Mucosa of rectum (tissue), 2 donors: ENCODE measurements at regions not wholly inside any gene's neighbourhood (a gene's known extent, or its start where the extent isn't known, plus 50 kb on each side); places are given as distances from the start of the nearest gene placed in this dataset.

Experiments used
- H3K27ac ChIP-seq, 2 donors: one replicate each; pipeline ENCODE4 v1.7.0; 2013; ENCODE audit warnings: inconsistent platforms in 2 of 2, low read depth in 2 of 2, low read length in 2 of 2
- H3K27me3 ChIP-seq, 2 donors: one replicate each; pipeline ENCODE4 v1.7.0; 2013; ENCODE audit warnings: low read length in 2 of 2; ENCODE audit not compliant: control insufficient read depth in 2 of 2, insufficient read depth in 2 of 2
- H3K36me3 ChIP-seq, 2 donors: one replicate each; pipeline ENCODE4 v1.7.0; 2013; ENCODE audit warnings: low read length in 2 of 2; ENCODE audit not compliant: control insufficient read depth in 2 of 2, insufficient read depth in 2 of 2
- H3K4me1 ChIP-seq, 2 donors: one replicate each; pipeline ENCODE4 v1.7.0; 2013; ENCODE audit warnings: low read length in 2 of 2, mild to moderate bottlenecking in 1 of 2; ENCODE audit not compliant: control insufficient read depth in 2 of 2, insufficient read depth in 2 of 2
- H3K4me3 ChIP-seq, 2 donors: one replicate each; pipeline ENCODE4 v1.7.0; 2013; ENCODE audit warnings: low read length in 2 of 2
- H3K9ac ChIP-seq, 2 donors: one replicate each; pipeline ENCODE4 v1.7.0; 2013; ENCODE audit warnings: low read length in 2 of 2, low read depth in 1 of 2, mild to moderate bottlenecking in 1 of 2
- H3K9me3 ChIP-seq, 2 donors: one replicate each; pipeline ENCODE4 v1.7.0; 2013; ENCODE audit warnings: low read length in 2 of 2; ENCODE audit not compliant: control insufficient read depth in 2 of 2
- donor health status: healthy.
- donor health status: Normal muscosa, but diverticular disease.

DNA sequence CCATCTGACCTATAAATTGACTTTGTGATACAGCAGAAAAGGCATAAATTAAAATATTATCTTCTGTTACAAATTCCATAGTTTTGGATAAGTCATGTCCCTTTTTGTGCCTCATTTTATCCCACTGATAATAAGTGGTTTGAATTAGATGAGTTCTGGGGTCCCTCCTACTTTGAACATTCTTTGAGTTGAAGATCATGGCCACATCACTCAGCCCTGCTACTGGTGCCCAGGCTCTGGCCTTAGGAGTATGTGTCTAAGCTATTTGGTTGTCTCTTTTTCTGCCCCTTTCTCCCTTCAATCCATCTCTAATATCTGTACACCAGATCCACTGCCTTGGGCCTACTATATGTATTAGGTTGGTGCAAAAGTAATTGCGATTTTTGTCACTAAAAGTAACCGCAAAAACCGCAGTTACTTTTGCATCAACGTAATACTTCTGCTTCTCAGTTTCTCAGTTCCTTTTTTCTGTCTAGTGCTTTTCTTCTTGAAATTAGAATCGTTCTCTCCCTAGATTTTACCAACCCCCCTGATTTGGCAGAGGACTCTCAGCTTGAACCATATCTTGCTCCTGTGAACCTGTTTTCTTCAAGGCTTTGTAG lies 362.5 kb upstream of the TNP1 start:
- Histone ChIP-seq H3K27ac (no peak overlapping the region), H3K36me3 (no peaks in the 10 kb centered on the region), H3K27me3 (peaks cover 0 to 2% of the 10 kb centered on the region in 2 donors), H3K4me3 (no peak overlapping the region), H3K4me1 (peaks cover 0 to 3% of the 10 kb centered on the region in 2 donors), H3K9me3 (no peaks in the 10 kb centered on the region), H3K9ac (no peak overlapping the region)

DNA sequence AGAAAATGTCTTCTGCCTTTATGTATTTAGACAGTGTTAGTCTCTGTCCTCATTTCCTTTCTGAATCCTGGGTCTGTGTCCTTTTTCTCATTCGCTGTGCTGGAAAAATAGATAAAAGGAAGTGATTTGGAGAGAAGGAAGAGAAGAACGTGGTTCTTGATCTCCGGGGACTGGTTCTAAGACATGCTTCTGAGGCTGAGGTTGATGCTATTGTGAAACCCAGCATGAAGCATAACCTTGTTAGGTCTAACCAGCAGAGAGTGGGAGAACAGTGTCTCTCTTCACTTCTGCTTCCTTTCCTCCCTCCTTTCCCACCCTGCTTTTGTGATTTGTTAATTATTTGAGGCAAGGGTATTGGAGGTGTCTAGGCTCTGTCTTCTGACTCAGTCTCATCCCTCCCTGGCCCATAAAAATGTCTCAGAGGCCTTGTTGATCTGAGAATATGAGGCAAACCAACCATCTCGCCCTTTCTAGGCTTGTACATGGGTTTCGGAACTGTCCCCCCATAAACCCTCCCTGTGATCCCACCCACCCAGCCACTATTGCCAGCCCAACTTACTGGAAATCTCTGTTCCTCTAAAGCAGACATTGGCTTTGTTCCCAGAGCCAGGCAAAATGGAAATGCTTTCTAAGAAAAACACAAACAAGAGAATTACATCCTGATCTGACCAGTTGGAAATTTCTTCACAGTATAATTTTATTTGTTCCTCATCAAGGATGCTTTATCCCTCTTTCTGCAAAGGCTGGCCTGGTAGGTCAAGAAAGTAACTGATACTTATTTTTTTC lies 360.6 kb upstream of the TNP1 start:
- peaks cover 0 to 3% of the 10 kb centered on the region in 2 donors for H3K4me1 ChIP-seq
- no peak overlapping the region for H3K27ac ChIP-seq
- H3K36me3 ChIP-seq: no peaks in the 10 kb centered on the region
- H3K27me3 ChIP-seq: no peaks in the 10 kb centered on the region
- H3K4me3 ChIP-seq: no peak overlapping the region
- H3K9ac ChIP-seq: no peak overlapping the region
- H3K9me3 ChIP-seq: no peaks in the 10 kb centered on the region

DNA sequence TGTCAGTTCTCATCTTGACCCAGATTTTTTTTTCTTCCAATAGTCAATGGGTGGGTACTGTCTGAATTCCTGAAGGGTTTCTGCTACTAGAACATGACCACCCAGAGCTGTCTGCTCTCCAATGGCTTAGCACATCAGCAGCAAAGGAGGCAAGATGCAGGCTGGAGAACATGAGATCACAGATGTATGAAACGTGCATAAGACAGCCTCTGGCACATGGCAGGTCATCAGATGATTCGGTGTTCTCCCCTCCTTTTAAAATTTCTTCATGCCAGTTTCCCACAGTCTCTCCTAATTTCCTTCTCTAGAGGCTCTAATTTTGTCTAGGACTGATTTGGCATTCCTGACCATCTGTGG lies 359.3 kb upstream of the TNP1 start:
- no peak overlapping the region for H3K27ac ChIP-seq
- no peaks in the 10 kb centered on the region for H3K9me3 ChIP-seq
- no peak overlapping the region for H3K4me3 ChIP-seq
- no peaks in the 10 kb centered on the region for H3K27me3 ChIP-seq
- peaks cover 0 to 3% of the 10 kb centered on the region in 2 donors for H3K4me1 ChIP-seq
- H3K36me3 ChIP-seq: no peaks in the 10 kb centered on the region
- H3K9ac ChIP-seq: no peak overlapping the region

DNA sequence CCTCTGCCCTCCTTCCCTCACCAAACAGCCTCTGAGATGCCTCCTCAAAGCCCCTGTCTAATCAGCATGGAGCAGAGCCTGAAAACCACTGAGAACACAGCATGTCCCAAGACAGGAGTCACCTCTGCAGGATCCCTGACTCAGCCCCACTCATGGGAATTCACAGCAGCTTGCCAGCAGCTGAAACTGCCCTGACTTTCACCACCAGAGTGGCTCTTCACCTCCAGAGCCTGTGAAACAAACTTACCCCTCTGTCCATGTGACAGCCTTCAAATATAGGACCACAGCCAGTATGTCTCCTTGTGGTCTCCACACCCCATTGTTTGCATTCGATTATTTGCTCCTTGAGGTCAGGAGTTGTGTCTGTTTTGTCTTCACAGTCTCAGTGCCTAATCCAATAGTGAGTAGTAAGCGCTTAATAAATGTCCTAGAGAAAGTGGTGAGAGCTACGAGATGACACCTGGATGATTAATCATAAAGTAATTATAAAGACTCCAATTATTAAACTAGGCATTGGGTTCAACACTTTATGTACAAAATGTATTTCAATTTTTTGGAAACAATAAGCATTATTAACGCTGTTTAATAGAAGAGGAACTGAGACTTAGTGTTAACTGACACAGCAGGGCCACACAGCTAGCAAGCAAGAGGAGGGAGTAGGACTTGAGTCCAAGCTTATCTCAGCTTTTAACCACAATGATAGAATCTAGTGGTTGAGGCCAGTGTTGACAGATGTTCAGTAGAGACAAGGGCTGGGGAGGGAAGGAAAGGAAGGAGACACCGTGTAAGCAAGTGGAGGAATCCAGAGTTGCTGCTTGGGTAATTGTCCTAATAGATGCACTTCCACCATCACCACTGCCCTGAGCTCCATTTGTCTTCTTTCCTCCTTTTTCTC lies 358.7 kb upstream of the TNP1 start:
- Histone ChIP-seq H3K4me1 (peaks cover 0 to 3% of the 10 kb centered on the region in 2 donors), H3K9me3 (no peaks in the 10 kb centered on the region), H3K27ac (no peak overlapping the region), H3K27me3 (no peaks in the 10 kb centered on the region), H3K36me3 (no peaks in the 10 kb centered on the region), H3K9ac (no peak overlapping the region), H3K4me3 (no peak overlapping the region)

DNA sequence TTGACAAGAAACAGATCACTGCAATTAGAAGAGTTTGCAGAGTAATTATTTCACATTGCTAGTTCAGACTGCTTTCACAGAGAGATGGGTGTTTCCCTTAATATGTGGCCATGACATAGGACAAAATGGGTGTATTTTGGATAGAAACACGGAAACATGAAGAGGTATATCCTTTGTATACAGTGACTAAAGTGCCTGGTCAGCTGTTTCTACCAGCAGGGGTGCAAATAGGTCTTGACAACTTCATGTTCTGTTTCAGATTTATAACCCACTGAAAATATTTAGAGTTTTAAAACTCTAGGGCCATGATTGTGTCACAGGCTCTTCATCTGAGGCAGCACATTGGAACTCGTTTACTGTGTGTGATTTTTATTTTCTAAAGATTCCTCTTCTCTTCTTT lies 357.1 kb upstream of the TNP1 start:
- Histone ChIP-seq H3K36me3 (no peaks in the 10 kb centered on the region), H3K4me1 (peaks cover 0 to 3% of the 10 kb centered on the region in 2 donors), H3K27me3 (no peaks in the 10 kb centered on the region), H3K9me3 (no peaks in the 10 kb centered on the region), H3K9ac (no peak overlapping the region), H3K27ac (no peak overlapping the region), H3K4me3 (no peak overlapping the region)

DNA sequence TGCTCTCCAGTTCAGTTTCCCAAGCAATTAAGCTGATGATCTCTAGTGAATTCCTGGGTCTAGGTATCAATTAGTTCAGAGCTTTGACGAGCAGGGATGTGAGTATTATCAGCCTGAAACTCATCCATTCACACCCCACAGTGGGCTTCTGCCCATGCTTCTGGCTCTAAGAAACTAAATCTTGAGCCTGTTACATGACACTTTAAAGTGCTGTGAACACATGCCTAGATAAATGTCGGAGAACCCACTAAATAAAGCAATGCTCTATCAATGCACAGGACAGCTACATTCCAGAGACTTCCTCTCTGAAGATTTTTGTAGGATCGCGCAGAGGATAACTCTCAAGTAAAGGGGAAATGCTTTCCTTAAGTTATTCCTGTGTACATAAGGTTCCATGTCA lies 356.5 kb upstream of the TNP1 start:
- H3K27me3 ChIP-seq: no peaks in the 10 kb centered on the region
- H3K27ac ChIP-seq: no peak overlapping the region
- peaks cover 0 to 3% of the 10 kb centered on the region in 2 donors for H3K4me1 ChIP-seq
- H3K36me3 ChIP-seq: no peaks in the 10 kb centered on the region
- H3K9me3 ChIP-seq: no peaks in the 10 kb centered on the region
- no peak overlapping the region for H3K4me3 ChIP-seq
- no peak overlapping the region for H3K9ac ChIP-seq

- H3K4me3 ChIP-seq: no peak overlapping the region
- H3K9ac ChIP-seq: no peak overlapping the region
- H3K4me1 ChIP-seq: peaks cover 0 to 3% of the 10 kb centered on the region in 2 donors
- no peaks in the 10 kb centered on the region for H3K27me3 ChIP-seq
- no peaks in the 10 kb centered on the region for H3K9me3 ChIP-seq
- no peak overlapping the region for H3K27ac ChIP-seq
- H3K36me3 ChIP-seq: no peaks in the 10 kb centered on the region
Measured at GRCh38 chr2:217215877-217216276, 356.0 kb upstream of the TNP1 start.

DNA sequence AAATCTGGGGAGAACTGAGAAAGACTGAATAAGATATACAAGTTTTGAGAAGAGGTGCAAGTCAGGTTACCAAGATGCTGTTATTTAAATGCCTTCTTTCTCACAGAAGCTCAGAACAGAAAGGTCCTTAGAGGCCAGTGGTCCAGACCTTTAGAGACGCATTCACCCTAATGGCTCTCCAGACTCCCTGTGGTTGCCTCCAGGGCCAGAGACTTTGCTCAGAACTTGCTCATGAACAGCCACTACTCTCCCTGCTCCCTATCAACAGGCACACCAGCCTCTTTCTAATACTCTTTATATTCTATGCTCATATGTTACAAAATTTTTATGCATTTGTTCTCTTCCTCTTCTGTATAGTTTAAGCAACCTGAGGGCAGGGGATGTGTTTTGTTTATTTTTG lies 349.0 kb upstream of the TNP1 start:
- Histone ChIP-seq H3K4me1 (no peaks in the 10 kb centered on the region), H3K27ac (no peak overlapping the region), H3K27me3 (peaks cover 0 to 2% of the 10 kb centered on the region in 2 donors), H3K9ac (no peak overlapping the region), H3K9me3 (no peaks in the 10 kb centered on the region), H3K36me3 (no peaks in the 10 kb centered on the region), H3K4me3 (no peak overlapping the region)

DNA sequence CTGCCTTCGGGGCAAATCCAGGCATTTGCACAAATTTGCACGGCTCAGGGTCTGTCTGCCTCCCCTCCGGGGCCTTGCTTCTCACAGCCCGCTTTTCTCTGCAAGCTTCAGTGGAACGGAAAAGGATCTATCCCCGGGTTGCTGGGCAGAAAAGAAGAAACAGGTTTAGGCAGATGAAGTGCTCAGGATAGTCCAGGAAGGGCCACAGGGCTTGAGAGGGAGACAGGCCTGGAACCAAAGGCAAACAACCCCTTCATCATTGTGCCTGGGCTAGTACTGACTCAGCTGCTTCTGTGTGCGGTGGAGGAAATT lies 347.8 kb upstream of the TNP1 start:
- no peaks in the 10 kb centered on the region for H3K36me3 ChIP-seq
- peaks cover 0 to 2% of the 10 kb centered on the region in 2 donors for H3K27me3 ChIP-seq
- no peaks in the 10 kb centered on the region for H3K4me1 ChIP-seq
- no peaks in the 10 kb centered on the region for H3K9me3 ChIP-seq
- no peak overlapping the region for H3K27ac ChIP-seq
- H3K4me3 ChIP-seq: no peak overlapping the region
- H3K9ac ChIP-seq: no peak overlapping the region
